Keratinocyte (primary cell): ENCODE measurements at regions not wholly inside any gene's neighbourhood (a gene's known extent, or its start where the extent isn't known, plus 50 kb on each side); places are given as distances from the start of the nearest gene placed in this dataset.

ENCODE experiments used
- DNase-seq: peaks from one replicate; pipeline ENCODE4 v3.0.0-alpha.2; 2011; ENCODE audit warnings: low read depth, missing footprints, low spot score
- FAIRE-seq: peaks from 2 replicates; lab custom pipeline; 2011; peaks lifted over from hg19 to GRCh38; lab: Jason Lieb, UNC
- H2AFZ ChIP-seq: 2 replicates; pipeline ENCODE4 v1.6.0; 2012; ENCODE audit warnings: low read length, control low read depth, inconsistent platforms; ENCODE audit not compliant: control insufficient read depth
- H3K27ac ChIP-seq: 2 replicates; pipeline ENCODE4 v1.5.1; 2011; ENCODE audit warnings: low read length; ENCODE audit not compliant: control insufficient read depth, insufficient read depth
- H3K27me3 ChIP-seq: 3 replicates; pipeline ENCODE4 v1.6.0; 2011; ENCODE audit warnings: low read length; ENCODE audit not compliant: control insufficient read depth, insufficient read depth; ENCODE audit errors: extremely low read depth
- H3K36me3 ChIP-seq, 2 experiments: 2 replicates in 1 of 2; 3 replicates in 1 of 2; pipeline ENCODE4 v1.5.1; 2011; ENCODE audit warnings: low read length in 2 of 2, mild to moderate bottlenecking in 1 of 2; ENCODE audit not compliant: control insufficient read depth in 2 of 2, insufficient read depth in 2 of 2; ENCODE audit errors: extremely low read depth in 1 of 2
- H3K4me1 ChIP-seq: 3 replicates; pipeline ENCODE4 v1.5.1; 2011; ENCODE audit warnings: low read length; ENCODE audit not compliant: control insufficient read depth, insufficient read depth; ENCODE audit errors: extremely low read depth
- H3K4me2 ChIP-seq: 3 replicates; pipeline ENCODE4 v1.6.0; 2011; ENCODE audit warnings: low read depth, low read length; ENCODE audit not compliant: control insufficient read depth, insufficient read depth; ENCODE audit errors: extremely low read depth
- H3K4me3 ChIP-seq, 3 experiments: fragments of 200-600 bp in 1 of 3; sonication (generic) in 1 of 3; 2 replicates in 2 of 3; 3 replicates in 1 of 3; pipeline ENCODE4 v1.5.1; 2011 to 2016; ENCODE audit warnings: low read length in 3 of 3, mild to moderate bottlenecking in 3 of 3, control low read depth in 2 of 3, inconsistent platforms in 1 of 3, low read depth in 1 of 3, mixed read lengths in 1 of 3, mixed run types in 1 of 3, moderate library complexity in 1 of 3; ENCODE audit not compliant: control insufficient read depth in 2 of 3, insufficient read depth in 2 of 3; ENCODE audit errors: extremely low read depth in 1 of 3
- H3K79me2 ChIP-seq: 2 replicates; pipeline ENCODE4 v1.6.0; 2012; ENCODE audit warnings: low read length; ENCODE audit not compliant: control insufficient read depth, insufficient read depth
- H3K9ac ChIP-seq: 3 replicates; pipeline ENCODE4 v1.6.0; 2011; ENCODE audit warnings: low read length; ENCODE audit not compliant: control insufficient read depth, insufficient read depth; ENCODE audit errors: extremely low read depth
- H3K9me1 ChIP-seq: 3 replicates; pipeline ENCODE4 v1.6.0; 2011; ENCODE audit warnings: low read length; ENCODE audit not compliant: control insufficient read depth, insufficient read depth; ENCODE audit errors: extremely low read depth
- H3K9me3 ChIP-seq: 2 replicates; pipeline ENCODE4 v1.5.1; 2012; ENCODE audit warnings: low read depth, low read length; ENCODE audit not compliant: control insufficient read depth
- H4K20me1 ChIP-seq: 3 replicates; pipeline ENCODE4 v1.6.0; 2011; ENCODE audit warnings: low read length; ENCODE audit not compliant: control insufficient read depth, insufficient read depth; ENCODE audit errors: extremely low read depth
- EZH2 ChIP-seq: IDR thresholded peaks from one replicate; pipeline ENCODE4 v1.6.1; 2012; ENCODE audit warnings: inconsistent platforms, mild to moderate bottlenecking, low read length, moderate library complexity
- dilution Hi-C: fragments of 300-500 bp; cut with MboI; formaldehyde crosslinking; loops from one replicate; pipeline ENCODE4 v1.7.0; 2020; ENCODE audit warnings: low sequenced_read_pairs; ENCODE audit not compliant: extremely low pct_ligation_motif_present
- TF ChIP-seq, protein P1 (sequence below), 3 experiments: IDR thresholded peaks in 1 of 3; conservative IDR thresholded peaks in 1 of 3; optimal IDR thresholded peaks in 1 of 3; 2 replicates in 2 of 3; 3 replicates in 1 of 3; pipeline versions ENCODE3 to v1.5.1; 2011; ENCODE audit warnings: low read length in 3 of 3, mild to moderate bottlenecking in 3 of 3, moderate library complexity in 2 of 3, control low read depth in 1 of 3, inconsistent platforms in 1 of 3; ENCODE audit not compliant: insufficient read depth in 2 of 3; ENCODE audit errors: extremely low read depth in 1 of 3

DNA sequence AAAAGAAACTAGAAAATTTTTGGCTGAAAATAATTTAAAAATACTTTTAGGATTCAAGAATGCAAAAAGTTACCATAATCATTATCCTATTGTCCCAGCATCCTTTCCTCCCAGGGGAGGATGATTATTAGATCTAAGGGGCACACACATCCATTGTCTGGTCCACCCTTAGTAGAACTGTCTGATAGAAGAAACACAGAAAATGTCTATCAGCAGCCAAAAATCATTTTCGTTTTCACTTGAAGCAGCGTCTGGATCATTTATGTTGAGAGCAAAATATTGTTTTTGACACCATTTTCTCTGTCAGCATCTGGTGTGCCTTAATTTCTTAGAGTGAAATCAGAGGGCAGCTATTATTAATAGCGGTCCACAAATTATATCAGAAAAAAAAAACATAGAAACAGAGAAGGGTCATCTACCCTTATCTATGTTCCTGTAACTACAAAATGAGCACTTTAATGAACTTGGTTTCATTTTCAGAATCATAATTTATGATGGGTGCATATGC lies 446.3 kb downstream of the TRAM1L1 start:
- TF ChIP-seq EZH2: no peak
- TF ChIP-seq, protein P1, sequence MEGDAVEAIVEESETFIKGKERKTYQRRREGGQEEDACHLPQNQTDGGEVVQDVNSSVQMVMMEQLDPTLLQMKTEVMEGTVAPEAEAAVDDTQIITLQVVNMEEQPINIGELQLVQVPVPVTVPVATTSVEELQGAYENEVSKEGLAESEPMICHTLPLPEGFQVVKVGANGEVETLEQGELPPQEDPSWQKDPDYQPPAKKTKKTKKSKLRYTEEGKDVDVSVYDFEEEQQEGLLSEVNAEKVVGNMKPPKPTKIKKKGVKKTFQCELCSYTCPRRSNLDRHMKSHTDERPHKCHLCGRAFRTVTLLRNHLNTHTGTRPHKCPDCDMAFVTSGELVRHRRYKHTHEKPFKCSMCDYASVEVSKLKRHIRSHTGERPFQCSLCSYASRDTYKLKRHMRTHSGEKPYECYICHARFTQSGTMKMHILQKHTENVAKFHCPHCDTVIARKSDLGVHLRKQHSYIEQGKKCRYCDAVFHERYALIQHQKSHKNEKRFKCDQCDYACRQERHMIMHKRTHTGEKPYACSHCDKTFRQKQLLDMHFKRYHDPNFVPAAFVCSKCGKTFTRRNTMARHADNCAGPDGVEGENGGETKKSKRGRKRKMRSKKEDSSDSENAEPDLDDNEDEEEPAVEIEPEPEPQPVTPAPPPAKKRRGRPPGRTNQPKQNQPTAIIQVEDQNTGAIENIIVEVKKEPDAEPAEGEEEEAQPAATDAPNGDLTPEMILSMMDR (optimal IDR thresholded peaks at IDR 0.05 in 1 of 3, IDR thresholded peaks at IDR 0.05 in 1 of 3, conservative IDR thresholded peaks at IDR 0.05 in 1 of 3; ENCODE audit: extremely low read depth in 1 of 3, insufficient read depth in 2 of 3, low read length in 3 of 3): no peak
- Histone ChIP-seq H3K9me1 (no peaks in the 10 kb centered on the region), H3K9me3 (no peaks in the 10 kb centered on the region), H3K36me3 (no peaks in the 10 kb centered on the region), H3K4me1 (no peaks in the 10 kb centered on the region), H3K4me2 (no peak overlapping the region), H3K27ac (no peak overlapping the region), H2AFZ (no peak overlapping the region), H3K27me3 (no peaks in the 10 kb centered on the region), H3K4me3 (no peak overlapping the region), H3K79me2 (no peaks in the 10 kb centered on the region), H4K20me1 (no peaks in the 10 kb centered on the region), H3K9ac (no peak overlapping the region)
- no peak for FAIRE-seq
- dilution Hi-C loops: no loop called here
- no peak for DNase-seq

GRCh38 chr4:116638592-116638991 lies 446.8 kb downstream of the TRAM1L1 start:
- FAIRE-seq: no peak
- Histone ChIP-seq H3K9me3 (no peaks in the 10 kb centered on the region), H3K79me2 (no peaks in the 10 kb centered on the region), H3K9ac (no peak overlapping the region), H3K4me1 (no peaks in the 10 kb centered on the region), H3K4me3 (no peak overlapping the region), H3K9me1 (no peaks in the 10 kb centered on the region), H3K27me3 (no peaks in the 10 kb centered on the region), H4K20me1 (no peaks in the 10 kb centered on the region), H3K36me3 (no peaks in the 10 kb centered on the region), H3K4me2 (no peak overlapping the region), H3K27ac (no peak overlapping the region), H2AFZ (no peak overlapping the region)
- no peak for DNase-seq
- dilution Hi-C loops: no loop called here
- TF ChIP-seq, protein P1 (optimal IDR thresholded peaks at IDR 0.05 in 1 of 3, IDR thresholded peaks at IDR 0.05 in 1 of 3, conservative IDR thresholded peaks at IDR 0.05 in 1 of 3; ENCODE audit: extremely low read depth in 1 of 3, insufficient read depth in 2 of 3, low read length in 3 of 3): no peak
- TF ChIP-seq EZH2: no peak
